Esophagus muscularis mucosa (tissue), 4 donors: ENCODE measurements at regions not wholly inside any gene's neighbourhood (a gene's known extent, or its start where the extent isn't known, plus 50 kb on each side); places are given as distances from the start of the nearest gene placed in this dataset.
A peak's percentile ranks its signal among the peaks of the same experiment; 100 is the strongest.

ENCODE experiments used
- DNase-seq: peaks from one replicate; pipeline ENCODE4 v3.0.0-alpha.2; 2017; ENCODE audit errors: extremely low spot score
- H3K27ac ChIP-seq, 4 donors: fragments of 200-600 bp; sonication (generic); replicated peaks in 1 of 4; 1 replicate in 3 of 4; 2 replicates in 1 of 4; pipeline ENCODE4 v1.5.1; 2016 to 2019; ENCODE audit warnings: mild to moderate bottlenecking in 1 of 4
- H3K27me3 ChIP-seq, 4 donors: fragments of 200-600 bp; sonication (generic); one replicate each; pipeline versions ENCODE4 v1.5.1 to v1.6.0; 2016 to 2019
- H3K36me3 ChIP-seq, 4 donors: fragments of 200-600 bp; sonication (generic); one replicate each; pipeline ENCODE4 v1.5.1; 2016 to 2019
- H3K4me1 ChIP-seq, 4 donors: fragments of 200-600 bp; sonication (generic); one replicate each; pipeline ENCODE4 v1.5.1; 2016 to 2019
- H3K4me3 ChIP-seq, 4 donors: fragments of 200-600 bp; sonication (generic); 1 replicate in 2 of 4; 2 replicates in 2 of 4; pipeline ENCODE4 v1.5.1; 2016 to 2019; ENCODE audit warnings: mild to moderate bottlenecking in 4 of 4, moderate library complexity in 1 of 4
- H3K9me3 ChIP-seq, 4 donors: fragments of 200-600 bp; sonication (generic); 1 replicate in 3 of 4; 2 replicates in 1 of 4; pipeline ENCODE4 v1.5.1; 2016 to 2019
- CTCF ChIP-seq, 3 experiments: fragments of 200-600 bp in 2 of 3; fragments of 450-650 bp in 1 of 3; sonication (generic) in 2 of 3; IDR thresholded peaks; one replicate each; pipeline ENCODE4 v1.5.1; 2017 to 2019; ENCODE audit warnings: antibody characterized with exemption in 3 of 3, mild to moderate bottlenecking in 2 of 3, moderate library complexity in 1 of 3
- EP300 ChIP-seq: sonication (generic); formaldehyde crosslinking; IDR thresholded peaks from one replicate; pipeline ENCODE4 v1.6.1; 2017; ENCODE audit warnings: antibody characterized with exemption
- POLR2A ChIP-seq: fragments of 450-650 bp; IDR thresholded peaks from one replicate; pipeline ENCODE4 v1.6.1; 2017; ENCODE audit warnings: antibody characterized with exemption, moderate library complexity, mild to moderate bottlenecking, low read depth
- POLR2AphosphoS5 ChIP-seq, 2 donors: sonication (generic); formaldehyde crosslinking; IDR thresholded peaks; one replicate each; pipeline ENCODE4 v1.6.1; 2017; ENCODE audit warnings: antibody characterized with exemption in 2 of 2
- WGBS: methylation state at CpG from one replicate; pipeline ENCODE4 v1.1.5; 2018; 5-methylcytosine and 5-hydroxymethylcytosine counted together
- intact Hi-C: fragments of 100-400 bp; cut with DNase I; formaldehyde crosslinking; loops from one replicate; pipeline ENCODE4 v1.15.1; 2023

DNA sequence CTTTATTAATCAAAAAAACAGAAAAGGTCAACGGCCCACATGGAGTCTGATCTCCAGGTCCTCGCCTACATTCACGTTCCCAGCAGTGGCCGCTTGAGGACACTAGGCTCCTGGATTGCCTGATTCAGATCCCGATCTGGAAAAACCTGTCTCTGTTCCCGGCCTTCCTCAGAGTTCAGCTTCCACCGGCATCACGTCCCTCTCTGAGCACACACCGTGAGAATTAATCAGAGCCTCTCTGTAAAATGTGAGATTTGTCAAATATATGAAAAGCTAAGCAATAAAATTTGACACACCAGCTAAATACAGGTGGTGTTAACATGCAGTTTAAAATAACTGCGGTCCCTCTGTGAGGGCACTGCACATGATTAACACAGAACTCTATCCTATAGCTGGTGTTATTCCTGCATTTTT lies 122.8 kb upstream of the COL21A1 start:
- H3K27me3 ChIP-seq, result no peaks in the 10 kb centered on the region
- TF ChIP-seq CTCF (IDR thresholded peaks at IDR 0.05) (peak; percentile 75 to 86 (median 85)), POLR2AphosphoS5 (IDR thresholded peaks at IDR 0.05) (peak in 1 of 2 donors; percentile 39), EP300 (no peak), POLR2A (no peak)
- WGBS, result 30% methylated on average over 10 of the region's 10 CpGs
- no peaks in the 10 kb centered on the region for H3K9me3 ChIP-seq
- peaks cover 53 to 93% (median 88%) of the 10 kb centered on the region in 4 donors for H3K4me1 ChIP-seq
- intact Hi-C loops, result loop anchor here (10.0 kb wide), 1 partner anchor 115 kb away; no protein-coding TSS in a partner anchor
- H3K36me3 ChIP-seq, result no peaks in the 10 kb centered on the region
- H3K4me3 ChIP-seq, result peak overlapping the region in 3 of 4 donors; percentile 17 to 41 (median 21)
- peak overlapping the region; percentile 90 to 94 (median 90) for H3K27ac ChIP-seq
- no peak for DNase-seq

DNA sequence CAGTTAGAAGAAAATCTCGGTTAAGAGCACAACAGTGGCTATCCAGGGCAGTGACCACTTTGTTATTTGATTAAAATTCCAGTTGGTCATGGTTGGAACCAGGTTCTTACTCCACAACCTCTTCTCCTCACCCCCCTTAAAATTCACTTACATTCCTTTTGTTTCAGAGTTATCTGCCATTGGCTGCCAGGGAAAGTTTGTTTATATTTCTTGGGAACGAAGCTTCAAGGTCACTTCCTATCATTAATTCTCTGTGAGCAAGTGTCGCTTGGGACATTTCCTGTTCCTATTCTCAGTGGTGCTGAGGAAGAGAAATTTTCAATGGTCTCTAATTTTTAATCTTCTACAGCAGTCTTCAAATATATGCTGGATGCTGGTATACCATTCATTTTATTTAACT lies 121.1 kb upstream of the COL21A1 start:
- no peak for TF ChIP-seq CTCF (IDR thresholded peaks at IDR 0.05)
- peak in 1 of 2 donors; percentile 30 for TF ChIP-seq POLR2AphosphoS5 (IDR thresholded peaks at IDR 0.05)
- no peak for TF ChIP-seq POLR2A
- Histone ChIP-seq H3K27ac (peak overlapping the region; percentile 90 to 94 (median 90)), H3K4me1 (peaks cover 56 to 90% (median 79%) of the 10 kb centered on the region in 4 donors), H3K36me3 (no peaks in the 10 kb centered on the region), H3K9me3 (no peaks in the 10 kb centered on the region), H3K27me3 (no peaks in the 10 kb centered on the region), H3K4me3 (no peak overlapping the region)
- intact Hi-C loops, result loop anchor here (2.0 to 5.0 kb wide), 2 partner anchors 182 to 204 kb away; no protein-coding TSS in a partner anchor
- no peak for DNase-seq
- WGBS, result 45% methylated on average over 3 of the region's 3 CpGs

DNA sequence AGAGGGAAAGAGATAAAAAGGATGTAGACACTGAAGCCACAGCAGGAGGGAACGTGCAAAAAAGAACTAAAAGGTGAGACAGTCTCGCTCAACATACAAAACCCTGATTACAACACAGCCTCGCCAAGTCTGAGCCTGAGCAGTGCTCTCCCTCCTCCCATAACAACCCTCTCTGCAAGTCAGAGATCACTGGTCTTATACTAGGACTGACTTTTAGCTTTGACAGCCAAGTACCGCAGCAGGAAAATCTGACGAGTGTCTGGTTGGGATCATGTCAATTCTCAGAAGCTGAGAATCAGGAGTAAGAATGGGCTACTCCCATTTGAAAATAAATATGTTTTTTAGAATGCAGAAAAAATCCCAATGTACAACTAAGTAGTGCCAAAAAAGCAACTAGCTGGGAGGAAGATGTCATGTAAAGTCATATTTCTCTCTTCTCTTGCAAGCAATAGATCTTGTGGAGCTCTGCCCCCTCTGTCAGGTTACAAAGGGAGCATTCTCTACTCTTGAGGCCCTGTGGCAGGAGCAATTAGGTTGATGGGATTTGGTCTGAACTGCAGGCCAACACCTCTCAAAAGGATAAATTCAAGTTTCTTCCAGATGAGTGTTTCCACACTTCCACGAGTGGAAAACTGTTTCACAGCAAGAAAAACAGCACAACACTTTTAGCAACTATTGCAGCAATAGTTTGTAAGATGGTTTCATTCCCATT lies 118.9 kb upstream of the COL21A1 start:
- no peaks in the 10 kb centered on the region for H3K36me3 ChIP-seq
- peaks cover 38 to 68% (median 58%) of the 10 kb centered on the region in 4 donors for H3K4me1 ChIP-seq
- no peak overlapping the region for H3K4me3 ChIP-seq
- no peaks in the 10 kb centered on the region for H3K27me3 ChIP-seq
- peak overlapping the region in 1 of 4 donors; percentile 3 for H3K27ac ChIP-seq
- DNase-seq, result no peak
- intact Hi-C loops, result loop anchor here (5.0 kb wide), 1 partner anchor 206 kb away; no protein-coding TSS in a partner anchor
- 54% methylated on average over 6 of the region's 6 CpGs for WGBS
- H3K9me3 ChIP-seq, result no peaks in the 10 kb centered on the region
- TF ChIP-seq CTCF (IDR thresholded peaks at IDR 0.05) (no peak), EP300 (no peak), POLR2AphosphoS5 (IDR thresholded peaks at IDR 0.05) (no peak), POLR2A (no peak)

GRCh38 chr6:56364827-56365339 lies 117.5 kb upstream of the COL21A1 start:
- H3K4me3 ChIP-seq, result no peak overlapping the region
- no peaks in the 10 kb centered on the region for H3K36me3 ChIP-seq
- intact Hi-C loops, result loop anchor here (5.0 kb wide), 1 partner anchor 207 kb away; no protein-coding TSS in a partner anchor
- H3K27ac ChIP-seq, result no peak overlapping the region
- no peaks in the 10 kb centered on the region for H3K27me3 ChIP-seq
- H3K9me3 ChIP-seq, result no peaks in the 10 kb centered on the region
- DNase-seq, result no peak
- peaks cover 25 to 54% (median 44%) of the 10 kb centered on the region in 4 donors for H3K4me1 ChIP-seq
- WGBS, result 33% methylated on average over 2 of the region's 2 CpGs
- no peak for TF ChIP-seq POLR2AphosphoS5 (IDR thresholded peaks at IDR 0.05)
- no peak for TF ChIP-seq CTCF (IDR thresholded peaks at IDR 0.05)
- no peak for TF ChIP-seq EP300
- no peak for TF ChIP-seq POLR2A
